ENCODE measurements at regions not wholly inside any gene's neighbourhood (a gene's known extent, or its start where the extent isn't known, plus 50 kb on each side); places are given as distances from the start of the nearest gene placed in this dataset.

DNA sequence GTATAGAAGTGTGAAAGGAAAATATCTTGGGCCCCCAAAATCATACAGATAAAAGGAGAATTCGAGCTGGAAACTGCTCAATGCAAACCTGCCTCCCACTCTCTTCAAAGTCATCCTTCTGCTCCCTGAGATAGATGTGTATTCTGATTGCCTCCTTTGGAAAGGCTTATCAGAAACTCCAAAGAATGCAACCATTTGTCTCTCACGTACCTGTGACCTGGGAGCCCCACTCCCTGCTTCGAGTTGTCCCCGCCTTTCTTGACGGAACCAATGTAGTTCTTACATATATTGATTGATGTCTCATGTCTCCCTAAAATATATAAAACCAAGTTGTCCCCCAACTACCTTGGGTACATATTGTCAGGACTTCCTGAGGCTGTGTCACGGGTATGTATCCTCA lies 163.8 kb downstream of the DIRAS2 start:
- Histone ChIP-seq H3K4me1 (replicated peaks) (no peaks in the 10 kb centered on the region), H3K27ac (no peak overlapping the region), H3K9me3 (no peaks in the 10 kb centered on the region), H3K27me3 (replicated peaks; ENCODE audit: insufficient read depth) (no peaks in the 10 kb centered on the region), H3K4me3 (no peak overlapping the region), H3K36me3 (no peaks in the 10 kb centered on the region)
- intact Hi-C loops (cut with DNase I): no loop called here
- no peak for DNase-seq (ENCODE audit: low spot score)
- TF ChIP-seq POLR2A (IDR thresholded peaks at IDR 0.05) (no peak), POLR2AphosphoS5 (IDR thresholded peaks at IDR 0.05) (no peak)
- TF ChIP-seq, protein P1, sequence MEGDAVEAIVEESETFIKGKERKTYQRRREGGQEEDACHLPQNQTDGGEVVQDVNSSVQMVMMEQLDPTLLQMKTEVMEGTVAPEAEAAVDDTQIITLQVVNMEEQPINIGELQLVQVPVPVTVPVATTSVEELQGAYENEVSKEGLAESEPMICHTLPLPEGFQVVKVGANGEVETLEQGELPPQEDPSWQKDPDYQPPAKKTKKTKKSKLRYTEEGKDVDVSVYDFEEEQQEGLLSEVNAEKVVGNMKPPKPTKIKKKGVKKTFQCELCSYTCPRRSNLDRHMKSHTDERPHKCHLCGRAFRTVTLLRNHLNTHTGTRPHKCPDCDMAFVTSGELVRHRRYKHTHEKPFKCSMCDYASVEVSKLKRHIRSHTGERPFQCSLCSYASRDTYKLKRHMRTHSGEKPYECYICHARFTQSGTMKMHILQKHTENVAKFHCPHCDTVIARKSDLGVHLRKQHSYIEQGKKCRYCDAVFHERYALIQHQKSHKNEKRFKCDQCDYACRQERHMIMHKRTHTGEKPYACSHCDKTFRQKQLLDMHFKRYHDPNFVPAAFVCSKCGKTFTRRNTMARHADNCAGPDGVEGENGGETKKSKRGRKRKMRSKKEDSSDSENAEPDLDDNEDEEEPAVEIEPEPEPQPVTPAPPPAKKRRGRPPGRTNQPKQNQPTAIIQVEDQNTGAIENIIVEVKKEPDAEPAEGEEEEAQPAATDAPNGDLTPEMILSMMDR (IDR thresholded peaks at IDR 0.05): no peak
- WGBS: 76% methylated on average over 6 of the region's 6 CpGs

DNA sequence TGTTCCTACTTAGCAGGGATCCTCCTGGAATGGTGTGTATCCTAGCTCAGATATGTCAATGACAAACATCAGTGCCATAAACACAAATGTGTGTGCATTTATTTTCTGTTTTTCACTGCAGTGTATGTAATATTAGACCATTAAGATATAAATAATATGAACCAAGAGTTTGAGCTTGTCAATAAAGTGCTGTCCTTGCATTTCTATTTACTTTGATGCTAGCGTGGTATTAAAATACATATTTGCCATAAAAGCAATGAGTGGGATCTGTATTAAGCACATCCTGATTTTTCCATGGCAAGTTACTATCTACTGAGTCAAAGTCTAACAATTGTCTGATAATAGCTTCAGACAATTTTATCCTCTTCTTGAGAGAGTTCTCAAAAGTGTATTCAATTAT lies 157.6 kb downstream of the DIRAS2 start:
- no peak for DNase-seq (ENCODE audit: low spot score)
- Histone ChIP-seq H3K4me1 (replicated peaks) (no peaks in the 10 kb centered on the region), H3K27ac (no peak overlapping the region), H3K27me3 (replicated peaks; ENCODE audit: insufficient read depth) (no peaks in the 10 kb centered on the region), H3K9me3 (no peaks in the 10 kb centered on the region), H3K4me3 (no peak overlapping the region), H3K36me3 (no peaks in the 10 kb centered on the region)
- WGBS: 84% methylated on average over 1 of the region's 1 CpG
- intact Hi-C loops (cut with DNase I): no loop called here
- TF ChIP-seq POLR2A (IDR thresholded peaks at IDR 0.05): no peak

DNA sequence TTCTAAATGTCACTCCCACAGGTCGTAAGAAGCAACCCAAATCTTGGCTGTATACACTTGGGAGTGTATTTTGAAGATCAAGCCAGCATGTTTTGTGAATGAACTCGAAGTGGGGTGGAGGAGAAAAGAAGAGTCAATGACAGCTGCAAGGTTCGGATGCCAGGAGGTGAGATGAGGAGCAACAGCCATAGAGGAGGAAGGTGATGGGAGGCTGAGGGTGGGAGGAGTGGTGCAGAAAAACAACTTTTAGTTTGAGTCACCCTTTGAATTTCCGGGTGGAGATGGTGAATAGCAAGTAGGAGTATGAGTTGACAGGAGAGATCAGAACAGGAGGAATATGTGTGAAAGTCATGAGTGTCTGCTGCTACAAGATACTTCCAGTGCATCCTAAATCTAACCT lies 153.6 kb downstream of the DIRAS2 start:
- H3K27ac ChIP-seq: no peak overlapping the region
- TF ChIP-seq POLR2A (IDR thresholded peaks at IDR 0.05) (no peak), POLR2AphosphoS5 (IDR thresholded peaks at IDR 0.05) (no peak)
- TF ChIP-seq, protein P1 (IDR thresholded peaks at IDR 0.05): no peak
- no peaks in the 10 kb centered on the region for H3K36me3 ChIP-seq
- H3K27me3 ChIP-seq (replicated peaks; ENCODE audit: insufficient read depth): no peaks in the 10 kb centered on the region
- H3K4me3 ChIP-seq: no peak overlapping the region
- WGBS: 83% methylated on average over 4 of the region's 4 CpGs
- DNase-seq (ENCODE audit: low spot score): no peak
- H3K9me3 ChIP-seq: no peaks in the 10 kb centered on the region
- intact Hi-C loops (cut with DNase I): no loop called here
- no peaks in the 10 kb centered on the region for H3K4me1 ChIP-seq (replicated peaks)

DNA sequence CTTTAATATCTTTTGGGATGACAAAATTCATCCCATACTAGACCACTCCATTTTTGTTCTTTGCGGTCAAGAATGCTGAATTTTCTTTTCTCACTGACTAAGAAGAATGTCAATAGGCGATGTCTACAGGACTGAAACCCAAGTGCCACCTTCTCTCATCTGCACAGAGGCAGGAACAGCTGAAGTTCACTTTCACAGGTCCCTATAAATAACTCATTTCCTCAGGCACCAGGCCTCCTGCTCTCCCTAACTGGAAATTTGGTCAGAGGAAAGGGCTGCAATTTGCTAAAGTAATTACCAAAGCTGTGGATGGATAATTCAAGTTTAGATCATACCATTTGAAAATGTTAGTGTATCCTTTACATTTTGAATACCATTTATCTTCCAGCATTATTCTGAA lies 142.9 kb downstream of the DIRAS2 start:
- H3K27ac ChIP-seq: no peak overlapping the region
- H3K4me1 ChIP-seq (replicated peaks): no peaks in the 10 kb centered on the region
- no peaks in the 10 kb centered on the region for H3K9me3 ChIP-seq
- WGBS: 92% methylated on average over 2 of the region's 2 CpGs
- H3K36me3 ChIP-seq: no peaks in the 10 kb centered on the region
- no peaks in the 10 kb centered on the region for H3K27me3 ChIP-seq (replicated peaks; ENCODE audit: insufficient read depth)
- no peak for DNase-seq (ENCODE audit: low spot score)
- H3K4me3 ChIP-seq: no peak overlapping the region
- intact Hi-C loops (cut with DNase I): no loop called here
- TF ChIP-seq POLR2AphosphoS5 (IDR thresholded peaks at IDR 0.05) (no peak), POLR2A (IDR thresholded peaks at IDR 0.05) (no peak)
- TF ChIP-seq, protein P1 (IDR thresholded peaks at IDR 0.05): no peak

DNA sequence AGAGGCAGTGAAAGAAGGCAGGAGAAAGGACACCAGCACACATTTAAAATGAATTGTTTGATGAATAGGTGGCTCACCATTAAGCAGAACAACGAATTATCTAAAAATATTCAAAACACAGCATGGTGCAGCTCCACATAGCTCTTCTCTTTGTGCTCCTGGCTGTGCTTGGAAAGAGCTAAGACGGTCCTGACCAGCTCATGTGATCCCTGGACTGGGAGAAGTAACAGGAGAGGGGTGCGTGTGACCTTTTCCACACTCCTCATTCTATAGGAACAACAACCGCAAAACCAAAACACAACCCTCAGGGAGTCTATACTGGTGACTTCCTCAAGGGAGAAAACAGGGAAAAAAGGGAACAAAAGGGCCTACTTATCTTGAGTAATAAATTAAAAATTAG lies 140.5 kb downstream of the DIRAS2 start:
- TF ChIP-seq POLR2AphosphoS5 (IDR thresholded peaks at IDR 0.05) (no peak), POLR2A (IDR thresholded peaks at IDR 0.05) (no peak)
- TF ChIP-seq, protein P1 (IDR thresholded peaks at IDR 0.05): no peak
- Histone ChIP-seq H3K27ac (no peak overlapping the region), H3K4me1 (replicated peaks) (no peaks in the 10 kb centered on the region), H3K9me3 (no peaks in the 10 kb centered on the region), H3K36me3 (no peaks in the 10 kb centered on the region), H3K4me3 (no peak overlapping the region), H3K27me3 (replicated peaks; ENCODE audit: insufficient read depth) (no peaks in the 10 kb centered on the region)
- intact Hi-C loops (cut with DNase I): no loop called here
- DNase-seq (ENCODE audit: low spot score): no peak
- 86% methylated on average over 4 of the region's 4 CpGs for WGBS
